Uterus (tissue), 2 donors: ENCODE measurements at regions not wholly inside any gene's neighbourhood (a gene's known extent, or its start where the extent isn't known, plus 50 kb on each side); places are given as distances from the start of the nearest gene placed in this dataset.

Experiments
- POLR2A ChIP-seq, 2 donors: fragments of 450-650 bp; IDR thresholded peaks; one replicate each; pipeline ENCODE4 v1.6.1; 2016; ENCODE audit warnings: antibody characterized with exemption in 2 of 2, mild to moderate bottlenecking in 1 of 2, moderate library complexity in 1 of 2
- TF ChIP-seq, protein P1 (sequence below), 4 experiments: fragments of 200-600 bp in 2 of 4; fragments of 450-650 bp in 2 of 4; sonication (generic) in 2 of 4; IDR thresholded peaks; one replicate each; pipeline ENCODE4 v1.5.1; 2016 to 2019; ENCODE audit warnings: antibody characterized with exemption in 4 of 4, mild to moderate bottlenecking in 2 of 4, moderate library complexity in 1 of 4

DNA sequence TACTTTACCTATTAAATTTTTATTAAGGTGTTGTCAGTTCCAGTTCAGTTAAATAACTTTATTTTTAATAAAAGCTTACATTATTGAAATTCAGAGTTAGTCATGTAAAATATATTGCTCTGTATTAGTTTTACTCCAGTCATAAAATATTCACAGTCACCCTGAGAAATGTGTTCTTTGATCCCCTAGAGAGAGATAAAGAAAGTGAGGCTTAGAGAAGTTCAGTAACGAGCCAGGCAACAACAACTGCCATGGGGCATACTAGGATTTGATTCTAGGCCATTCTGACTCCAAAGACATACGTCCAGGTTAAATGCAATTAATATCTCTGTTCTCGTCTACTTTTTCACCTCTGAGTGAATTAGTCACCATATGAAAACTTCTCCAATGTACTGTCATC, 761.9 kb upstream of the CXADR start:
- TF ChIP-seq, protein P1, sequence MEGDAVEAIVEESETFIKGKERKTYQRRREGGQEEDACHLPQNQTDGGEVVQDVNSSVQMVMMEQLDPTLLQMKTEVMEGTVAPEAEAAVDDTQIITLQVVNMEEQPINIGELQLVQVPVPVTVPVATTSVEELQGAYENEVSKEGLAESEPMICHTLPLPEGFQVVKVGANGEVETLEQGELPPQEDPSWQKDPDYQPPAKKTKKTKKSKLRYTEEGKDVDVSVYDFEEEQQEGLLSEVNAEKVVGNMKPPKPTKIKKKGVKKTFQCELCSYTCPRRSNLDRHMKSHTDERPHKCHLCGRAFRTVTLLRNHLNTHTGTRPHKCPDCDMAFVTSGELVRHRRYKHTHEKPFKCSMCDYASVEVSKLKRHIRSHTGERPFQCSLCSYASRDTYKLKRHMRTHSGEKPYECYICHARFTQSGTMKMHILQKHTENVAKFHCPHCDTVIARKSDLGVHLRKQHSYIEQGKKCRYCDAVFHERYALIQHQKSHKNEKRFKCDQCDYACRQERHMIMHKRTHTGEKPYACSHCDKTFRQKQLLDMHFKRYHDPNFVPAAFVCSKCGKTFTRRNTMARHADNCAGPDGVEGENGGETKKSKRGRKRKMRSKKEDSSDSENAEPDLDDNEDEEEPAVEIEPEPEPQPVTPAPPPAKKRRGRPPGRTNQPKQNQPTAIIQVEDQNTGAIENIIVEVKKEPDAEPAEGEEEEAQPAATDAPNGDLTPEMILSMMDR (IDR thresholded peaks at IDR 0.05): no peak
- TF ChIP-seq POLR2A (IDR thresholded peaks at IDR 0.05): no peak
